ENCODE measurements at regions not wholly inside any gene's neighbourhood (a gene's known extent, or its start where the extent isn't known, plus 50 kb on each side); places are given as distances from the start of the nearest gene placed in this dataset.

- no peaks in the 10 kb centered on the region for H3K9me2 ChIP-seq (replicated peaks; ENCODE audit: insufficient read depth)
- DNase-seq (ENCODE audit: low spot score): peak; percentile 62
- no peak overlapping the region for H3K4me2 ChIP-seq
- no peak overlapping the region for H3K27ac ChIP-seq
- TF ChIP-seq EZH2 (IDR thresholded peaks at IDR 0.05; ENCODE audit: borderline replicate concordance) (no peak), EZH2phosphoT487 (IDR thresholded peaks at IDR 0.05; ENCODE audit: low read depth, severe bottlenecking, unreplicated experiment) (no peak), CTCF (IDR thresholded peaks at IDR 0.05; ENCODE audit: poor library complexity) (no peak)
- H2AFZ ChIP-seq: no peak overlapping the region
- no peaks in the 10 kb centered on the region for H3K79me2 ChIP-seq
- no peaks in the 10 kb centered on the region for H4K20me1 ChIP-seq (ENCODE audit: insufficient read depth, poor library complexity, severe bottlenecking)
- 51% methylated on average over 5 of the region's 5 CpGs for WGBS (ENCODE audit: low lambda C conversion rate, missing lambda C conversion rate)
- no peaks in the 10 kb centered on the region for H3K27me3 ChIP-seq
- no peaks in the 10 kb centered on the region for H3K36me3 ChIP-seq (replicated peaks; ENCODE audit: insufficient read depth, low read depth)
- H3K4me3 ChIP-seq: no peak overlapping the region
- no peaks in the 10 kb centered on the region for H3K9me3 ChIP-seq (ENCODE audit: low read depth)
- no peaks in the 10 kb centered on the region for H3K4me1 ChIP-seq (ENCODE audit: insufficient read depth)
These were observed 464.2 kb upstream of the DAB1 start for GRCh38 chr1:57887964-57888491.

GRCh38 chr1:57886376-57886775 lies 462.5 kb upstream of the DAB1 start:
- no peak overlapping the region for H2AFZ ChIP-seq
- WGBS (ENCODE audit: low lambda C conversion rate, missing lambda C conversion rate): 94% methylated on average over 7 of the region's 7 CpGs
- H3K4me1 ChIP-seq (ENCODE audit: insufficient read depth): no peaks in the 10 kb centered on the region
- H4K20me1 ChIP-seq (ENCODE audit: insufficient read depth, poor library complexity, severe bottlenecking): no peaks in the 10 kb centered on the region
- no peak overlapping the region for H3K27ac ChIP-seq
- H3K9me3 ChIP-seq (ENCODE audit: low read depth): no peaks in the 10 kb centered on the region
- no peaks in the 10 kb centered on the region for H3K9me2 ChIP-seq (replicated peaks; ENCODE audit: insufficient read depth)
- H3K4me3 ChIP-seq: no peak overlapping the region
- TF ChIP-seq EZH2phosphoT487 (IDR thresholded peaks at IDR 0.05; ENCODE audit: low read depth, severe bottlenecking, unreplicated experiment) (no peak), CTCF (IDR thresholded peaks at IDR 0.05; ENCODE audit: poor library complexity) (no peak), EZH2 (IDR thresholded peaks at IDR 0.05; ENCODE audit: borderline replicate concordance) (no peak)
- no peaks in the 10 kb centered on the region for H3K27me3 ChIP-seq
- no peaks in the 10 kb centered on the region for H3K36me3 ChIP-seq (replicated peaks; ENCODE audit: insufficient read depth, low read depth)
- DNase-seq (ENCODE audit: low spot score): no peak
- H3K79me2 ChIP-seq: no peaks in the 10 kb centered on the region
- H3K4me2 ChIP-seq: no peak overlapping the region

GRCh38 chr1:57883642-57883995 lies 459.8 kb upstream of the DAB1 start:
- no peaks in the 10 kb centered on the region for H3K36me3 ChIP-seq (replicated peaks; ENCODE audit: insufficient read depth, low read depth)
- no peak overlapping the region for H2AFZ ChIP-seq
- no peak overlapping the region for H3K4me3 ChIP-seq
- TF ChIP-seq CTCF (IDR thresholded peaks at IDR 0.05; ENCODE audit: poor library complexity) (no peak), EZH2phosphoT487 (IDR thresholded peaks at IDR 0.05; ENCODE audit: low read depth, severe bottlenecking, unreplicated experiment) (no peak), EZH2 (IDR thresholded peaks at IDR 0.05; ENCODE audit: borderline replicate concordance) (no peak)
- H3K4me1 ChIP-seq (ENCODE audit: insufficient read depth): no peaks in the 10 kb centered on the region
- no peaks in the 10 kb centered on the region for H3K9me2 ChIP-seq (replicated peaks; ENCODE audit: insufficient read depth)
- H3K4me2 ChIP-seq: no peak overlapping the region
- no peaks in the 10 kb centered on the region for H3K9me3 ChIP-seq (ENCODE audit: low read depth)
- no peaks in the 10 kb centered on the region for H3K27me3 ChIP-seq
- 95% methylated on average over 4 of the region's 4 CpGs for WGBS (ENCODE audit: low lambda C conversion rate, missing lambda C conversion rate)
- no peak for DNase-seq (ENCODE audit: low spot score)
- H3K79me2 ChIP-seq: no peaks in the 10 kb centered on the region
- H3K27ac ChIP-seq: no peak overlapping the region
- no peaks in the 10 kb centered on the region for H4K20me1 ChIP-seq (ENCODE audit: insufficient read depth, poor library complexity, severe bottlenecking)
